K562 (cell line): ENCODE measurements at regions not wholly inside any gene's neighbourhood (a gene's known extent, or its start where the extent isn't known, plus 50 kb on each side); places are given as distances from the start of the nearest gene placed in this dataset.

Experiments
- ATAC-seq: fragments of 200-7000 bp; cut with Tn5 transposase; 3 replicates; pipeline ENCODE4 v1.9.1; 2020; ENCODE audit warnings: moderate library complexity
- BruUV-seq: library from RNA; stranded (reverse); fragments of 400-500 nt; replicated peaks from 2 replicates; lab custom pipeline; 2021; lab: Mats Ljungman, UMichigan
- CTCF ChIA-PET: fragments of 300-600 bp; formaldehyde crosslinking; extraction: SDS; loops from one replicate; lab custom pipeline; 2021; ENCODE audit warnings: low intra/inter-chr PET ratio; lab: Yijun Ruan, JAX
- POLR2A ChIA-PET: fragments of 300-600, 350-650 bp; sonication (Branson Sonifier 250); formaldehyde crosslinking; extraction: SDS; loops from one replicate; lab custom pipeline; 2021; ENCODE audit warnings: antibody characterized with exemption, inconsistent platforms; lab: Yijun Ruan, JAX
- DNase-seq, 4 experiments: peaks; one replicate each; pipeline versions ENCODE4 v3.0.0 to v3.0.0-alpha.2; 2011 to 2018; ENCODE audit warnings: low spot score in 3 of 4, mixed read lengths in 3 of 4; ENCODE audit errors: extremely low read depth in 1 of 4
- FAIRE-seq: peaks from 2 replicates; lab custom pipeline; 2011; peaks lifted over from hg19 to GRCh38; lab: Jason Lieb, UNC
- H2AFZ ChIP-seq: 2 replicates; pipeline ENCODE4 v1.6.0; 2011; ENCODE audit warnings: low read depth, low read length, control low read depth, inconsistent platforms
- H3K27ac ChIP-seq: fragments of 200-600 bp; 3 replicates; pipeline ENCODE4 v1.8.0; 2011; ENCODE audit warnings: low read depth, mild to moderate bottlenecking, control low read depth, inconsistent platforms, low read length, moderate library complexity, mixed read lengths; ENCODE audit errors: extremely low read depth
- H3K27me3 ChIP-seq, 2 experiments: fragments of 300-600 bp in 1 of 2; 2 replicates in 1 of 2; 3 replicates in 1 of 2; pipeline versions ENCODE4 v1.6.0 to v1.8.0; 2011; ENCODE audit warnings: inconsistent platforms in 2 of 2, low read length in 2 of 2, mild to moderate bottlenecking in 1 of 2, mixed read lengths in 1 of 2, moderate library complexity in 1 of 2; ENCODE audit not compliant: control insufficient read depth in 2 of 2, insufficient read depth in 2 of 2
- H3K36me3 ChIP-seq: fragments of 300-600 bp; 3 replicates; pipeline ENCODE4 v1.8.0; 2011; ENCODE audit warnings: mild to moderate bottlenecking, low read length, inconsistent platforms; ENCODE audit not compliant: control insufficient read depth, insufficient read depth
- H3K4me1 ChIP-seq, 2 experiments: fragments of 200-600 bp in 1 of 2; replicated peaks in 1 of 2; 2 replicates in 1 of 2; 3 replicates in 1 of 2; pipeline versions ENCODE4 v1.5.1 to v1.8.0; 2011; ENCODE audit warnings: inconsistent platforms in 2 of 2, low read length in 2 of 2, mild to moderate bottlenecking in 1 of 2, mixed read lengths in 1 of 2, moderate library complexity in 1 of 2; ENCODE audit not compliant: control insufficient read depth in 2 of 2, insufficient read depth in 2 of 2
- H3K4me2 ChIP-seq: 2 replicates; pipeline ENCODE4 v1.6.1; 2011; ENCODE audit warnings: low read length, control low read depth, inconsistent platforms, mixed read lengths; ENCODE audit not compliant: insufficient read depth
- H3K4me3 ChIP-seq: fragments of 200-600 bp; sonication (generic), shearing (Covaris generic); 2 replicates; pipeline ENCODE4 v1.5.1; 2016; ENCODE audit warnings: control low read depth, inconsistent platforms
- H3K79me2 ChIP-seq: fragments of 200-600 bp; 3 replicates; pipeline ENCODE4 v1.8.0; 2011; ENCODE audit warnings: low read length, inconsistent platforms; ENCODE audit not compliant: control insufficient read depth, insufficient read depth
- H3K9ac ChIP-seq, 2 experiments: 2 replicates each; pipeline versions ENCODE4 v1.6.0 to v1.6.1; 2011; ENCODE audit warnings: low read depth in 2 of 2, low read length in 2 of 2, control low read depth in 1 of 2, inconsistent platforms in 1 of 2, mild to moderate bottlenecking in 1 of 2, mixed read lengths in 1 of 2; ENCODE audit not compliant: insufficient read depth in 1 of 2
- H3K9me1 ChIP-seq: one replicate; pipeline ENCODE4 v1.6.0; 2011; ENCODE audit warnings: inconsistent platforms, mild to moderate bottlenecking, low read length, moderate library complexity; ENCODE audit not compliant: control insufficient read depth, insufficient read depth
- H3K9me3 ChIP-seq: replicated peaks from 2 replicates; pipeline ENCODE4 v1.5.1; 2011; ENCODE audit warnings: low read depth, low read length, inconsistent platforms; ENCODE audit not compliant: control insufficient read depth, insufficient read depth
- H4K20me1 ChIP-seq: replicated peaks from 2 replicates; pipeline ENCODE4 v1.6.1; 2011; ENCODE audit warnings: low read length, inconsistent platforms, mixed read lengths; ENCODE audit not compliant: control insufficient read depth, insufficient read depth
- BRD4 ChIP-seq: fragments of 200-600 bp; sonication (generic); IDR thresholded peaks from 2 replicates; pipeline ENCODE4 v1.6.1; 2017; ENCODE audit warnings: inconsistent platforms
- CAMTA2 ChIP-seq: fragments of 250-450 bp; sonication (Bioruptor Pico); conservative IDR thresholded peaks from 2 replicates; pipeline ENCODE4 v1.5.1; 2022
- CBFA2T2 ChIP-seq: fragments of 450-650 bp; conservative IDR thresholded peaks from 2 replicates; pipeline ENCODE4 v1.6.1; 2017; ENCODE audit warnings: mild to moderate bottlenecking
- CBFA2T3 ChIP-seq: fragments of 450-650 bp; IDR thresholded peaks from 2 replicates; pipeline ENCODE4 v1.6.1; 2017
- CCNT2 ChIP-seq: IDR thresholded peaks from 2 replicates; pipeline ENCODE4 v1.6.1; 2011; ENCODE audit warnings: borderline replicate concordance, low read depth, mild to moderate bottlenecking, moderate library complexity, mixed read lengths, low read length; ENCODE audit not compliant: insufficient read length; ENCODE audit errors: extremely low read depth
- GTF2A2 ChIP-seq: IDR thresholded peaks from 2 replicates; pipeline ENCODE4 v1.6.1; 2016; ENCODE audit warnings: mild to moderate bottlenecking, missing genetic modification characterization, missing compliant biosample characterization
- LEF1 ChIP-seq: fragments of 450-650 bp; IDR thresholded peaks from 2 replicates; pipeline ENCODE4 v1.6.1; 2016; ENCODE audit warnings: mild to moderate bottlenecking
- MAFG ChIP-seq: fragments of 450-650 bp; conservative IDR thresholded peaks from 2 replicates; pipeline ENCODE4 v1.6.1; 2016; ENCODE audit warnings: missing genetic modification characterization, missing compliant biosample characterization
- MEIS2 ChIP-seq: fragments of 450-650 bp; IDR thresholded peaks from 2 replicates; pipeline ENCODE4 v1.6.1; 2014; ENCODE audit warnings: mild to moderate bottlenecking; ENCODE audit not compliant: partially characterized antibody
- RCOR1 ChIP-seq, 2 experiments: IDR thresholded peaks; 2 replicates each; pipeline ENCODE4 v1.6.1; 2012; ENCODE audit warnings: low read depth in 2 of 2, low read length in 2 of 2, borderline replicate concordance in 1 of 2, improper control_type of control experiment in 1 of 2
- SPI1 ChIP-seq: IDR thresholded peaks from 2 replicates; pipeline ENCODE4 v1.6.1; 2011; ENCODE audit warnings: low read depth, low read length, control low read depth, borderline replicate concordance
- TAL1 ChIP-seq: fragments of 450-650 bp; IDR thresholded peaks from 2 replicates; pipeline ENCODE4 v1.6.1; 2016; ENCODE audit warnings: mild to moderate bottlenecking
- TCF3 ChIP-seq: sonication (generic); formaldehyde crosslinking; IDR thresholded peaks from 2 replicates; pipeline ENCODE4 v1.4.0; 2020; ENCODE audit warnings: mild to moderate bottlenecking, missing genetic modification reagents
- TEAD4 ChIP-seq, 2 experiments: sonication (generic) in 1 of 2; formaldehyde crosslinking in 1 of 2; IDR thresholded peaks; 2 replicates each; pipeline versions ENCODE4 v1.6.1 to v1.8.0; 2012 to 2022; ENCODE audit warnings: borderline replicate concordance in 1 of 2, inconsistent platforms in 1 of 2, low read length in 1 of 2, mild to moderate bottlenecking in 1 of 2, missing genetic modification reagents in 1 of 2
- TSC22D4 ChIP-seq: fragments of 450-650 bp; IDR thresholded peaks from 2 replicates; pipeline ENCODE4 v1.6.1; 2016; ENCODE audit warnings: missing genetic modification characterization, missing biosample characterization, control low read depth
- YBX1 ChIP-seq: fragments of 450-650 bp; IDR thresholded peaks from 2 replicates; pipeline ENCODE4 v1.7.1; 2016; ENCODE audit warnings: mild to moderate bottlenecking
- ZBED1 ChIP-seq: IDR thresholded peaks from 2 replicates; pipeline ENCODE4 v1.6.1; 2014
- ZNF174 ChIP-seq: fragments of 250-450 bp; sonication (Bioruptor Pico); IDR thresholded peaks from 2 replicates; pipeline ENCODE4 v1.4.0; 2020; ENCODE audit warnings: mild to moderate bottlenecking
- ZNF253 ChIP-seq: fragments of 250-450 bp; sonication (Bioruptor Pico); conservative IDR thresholded peaks from 2 replicates; pipeline ENCODE4 v1.6.1; 2021; ENCODE audit warnings: mild to moderate bottlenecking
- ZNF764 ChIP-seq: fragments of 250-450 bp; sonication (Bioruptor Pico); IDR thresholded peaks from 2 replicates; pipeline ENCODE4 v1.4.0; 2020; ENCODE audit warnings: low read depth, mild to moderate bottlenecking, moderate library complexity
- WGBS: fragments of 100-300 bp; shearing (Covaris generic); methylation state at CpG from one replicate; pipeline ENCODE4 v1.1.6; 2016; ENCODE audit warnings: low coverage, mixed read lengths; ENCODE audit not compliant: insufficient coverage; ENCODE audit errors: missing lambda C conversion rate; 5-methylcytosine and 5-hydroxymethylcytosine counted together
- in situ Hi-C: fragments of 300-500 bp; cut with MboI; formaldehyde crosslinking; loops from 4 replicates; pipeline ENCODE4 v1.15.0; 2018; ENCODE audit warnings: inconsistent platforms, mixed read lengths
- intact Hi-C: fragments of 100-400 bp; cut with micrococcal nuclease; formaldehyde crosslinking; loops from 2 replicates; pipeline ENCODE4 v1.14.2; 2022
- TF ChIP-seq, protein P1 (sequence below): fragments of 250-450 bp; sonication (Bioruptor Pico); IDR thresholded peaks from 2 replicates; pipeline ENCODE4 v1.5.0; 2020; ENCODE audit warnings: mild to moderate bottlenecking
- TF ChIP-seq, protein P2 (sequence below): sonication (generic); formaldehyde crosslinking; IDR thresholded peaks from 2 replicates; pipeline ENCODE4 v1.8.1; 2023; ENCODE audit warnings: mild to moderate bottlenecking, missing genetic modification reagents, moderate library complexity

DNA sequence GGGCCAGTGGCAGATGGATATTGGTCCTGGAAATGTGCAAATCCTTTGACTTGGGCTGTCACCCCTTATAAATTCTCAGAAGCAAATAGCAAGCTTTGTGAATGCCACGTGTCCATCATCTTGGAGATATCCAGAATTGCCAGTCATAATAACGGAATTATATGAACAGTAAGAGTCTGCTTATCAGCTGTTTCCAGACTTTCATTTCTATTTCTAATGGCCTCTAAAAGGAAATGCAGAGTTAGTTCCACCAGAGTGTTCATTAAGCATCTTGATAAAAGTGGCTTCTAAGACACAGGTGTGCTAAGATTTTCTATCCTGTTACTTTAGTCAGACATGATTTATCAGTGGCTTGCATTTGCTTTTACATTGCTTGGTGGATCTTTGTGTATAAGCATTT is 87.4 kb downstream of the RAMP3 start:
- no peak overlapping the region for H3K4me2 ChIP-seq
- TF ChIP-seq ZNF253 (no peak), ZNF174 (CRISPR knock-in tag) (no peak), SPI1 (no peak), CCNT2 (no peak), CBFA2T2 (peak; percentile 43), MAFG (tag) (0 out of 2 replicates have a peak, but pooled peaks have one; percentile 15), TEAD4 (IDR thresholded peaks at IDR 0.05; ENCODE audit: low read length) (peak; percentile 27; the same call in 1 of the 2 replicates), TEAD4 (CRISPR knock-in tag; IDR thresholded peaks at IDR 0.05; ENCODE audit: borderline replicate concordance) (no peak), ZNF764 (CRISPR knock-in tag) (no peak), CAMTA2 (CRISPR knock-in tag) (no peak), YBX1 (no peak), TCF3 (CRISPR knock-in tag) (peak; percentile 25; the same call in 1 of the 2 replicates), MEIS2 (peak; percentile 9), CBFA2T3 (peak; percentile 55), BRD4 (no peak), RCOR1 (IDR thresholded peaks at IDR 0.05; ENCODE audit: borderline replicate concordance in 1 of 2, low read depth in 2 of 2, low read length in 2 of 2) (no peak), TSC22D4 (tag) (no peak), TAL1 (peak; percentile 52), LEF1 (no peak), GTF2A2 (no peak), ZBED1 (no peak)
- TF ChIP-seq, protein P1, sequence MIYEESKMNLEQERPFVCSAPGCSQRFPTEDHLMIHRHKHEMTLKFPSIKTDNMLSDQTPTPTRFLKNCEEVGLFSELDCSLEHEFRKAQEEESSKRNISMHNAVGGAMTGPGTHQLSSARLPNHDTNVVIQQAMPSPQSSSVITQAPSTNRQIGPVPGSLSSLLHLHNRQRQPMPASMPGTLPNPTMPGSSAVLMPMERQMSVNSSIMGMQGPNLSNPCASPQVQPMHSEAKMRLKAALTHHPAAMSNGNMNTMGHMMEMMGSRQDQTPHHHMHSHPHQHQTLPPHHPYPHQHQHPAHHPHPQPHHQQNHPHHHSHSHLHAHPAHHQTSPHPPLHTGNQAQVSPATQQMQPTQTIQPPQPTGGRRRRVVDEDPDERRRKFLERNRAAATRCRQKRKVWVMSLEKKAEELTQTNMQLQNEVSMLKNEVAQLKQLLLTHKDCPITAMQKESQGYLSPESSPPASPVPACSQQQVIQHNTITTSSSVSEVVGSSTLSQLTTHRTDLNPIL (CRISPR knock-in tag) = no peak
- TF ChIP-seq, protein P2, sequence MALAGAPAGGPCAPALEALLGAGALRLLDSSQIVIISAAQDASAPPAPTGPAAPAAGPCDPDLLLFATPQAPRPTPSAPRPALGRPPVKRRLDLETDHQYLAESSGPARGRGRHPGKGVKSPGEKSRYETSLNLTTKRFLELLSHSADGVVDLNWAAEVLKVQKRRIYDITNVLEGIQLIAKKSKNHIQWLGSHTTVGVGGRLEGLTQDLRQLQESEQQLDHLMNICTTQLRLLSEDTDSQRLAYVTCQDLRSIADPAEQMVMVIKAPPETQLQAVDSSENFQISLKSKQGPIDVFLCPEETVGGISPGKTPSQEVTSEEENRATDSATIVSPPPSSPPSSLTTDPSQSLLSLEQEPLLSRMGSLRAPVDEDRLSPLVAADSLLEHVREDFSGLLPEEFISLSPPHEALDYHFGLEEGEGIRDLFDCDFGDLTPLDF = no peak
- TF ChIP-seq, all 486 proteins: peak for 7
- Histone ChIP-seq H3K9me1 (no peaks in the 10 kb centered on the region), H4K20me1 (peaks cover 7% of the 10 kb centered on the region; the same call in 1 of the 2 replicates), H3K27me3 (peaks cover 12 to 38% of the 10 kb centered on the region in 2 experiments; a peak in 4 of 5 replicates), H3K79me2 (no peaks in the 10 kb centered on the region), H3K9me3 (no peaks in the 10 kb centered on the region), H3K36me3 (no peaks in the 10 kb centered on the region), H3K27ac (no peak overlapping the region), H3K4me3 (no peak overlapping the region), H3K9ac (no peak overlapping the region), H2AFZ (no peak overlapping the region), H3K4me1 (peaks cover 7 to 11% of the 10 kb centered on the region in 2 experiments; a peak in 3 of 5 replicates)
- ATAC-seq (no peak), FAIRE-seq (no peak), DNase-seq (no peak)
- 0% methylated on average over 2 of the region's 2 CpGs for WGBS
- no TSS peak for BruUV-seq
- CTCF ChIA-PET = no interaction called here
- POLR2A ChIA-PET = no interaction called here
- in situ Hi-C loops (no loop called here), intact Hi-C loops (no loop called here)
